SK-N-SH treated with all-trans-retinoic acid at 6 μM for 48 hours (cell line): ENCODE measurements at regions not wholly inside any gene's neighbourhood (a gene's known extent, or its start where the extent isn't known, plus 50 kb on each side); places are given as distances from the start of the nearest gene placed in this dataset.

Experiments used
- RARB ChIP-seq: fragments of 250-450 bp; sonication (Bioruptor Pico); IDR thresholded peaks from 2 replicates; pipeline ENCODE4 v1.8.0; 2021; ENCODE audit warnings: mild to moderate bottlenecking, moderate library complexity
- TCF4 ChIP-seq: fragments of 250-450 bp; sonication (Bioruptor Pico); IDR thresholded peaks from 2 replicates; pipeline ENCODE4 v1.8.0; 2021; ENCODE audit warnings: mild to moderate bottlenecking, moderate library complexity, borderline replicate concordance
- ZNF8 ChIP-seq: fragments of 450-650 bp; formaldehyde crosslinking; IDR thresholded peaks from 2 replicates; pipeline ENCODE4 v1.5.0; 2020; ENCODE audit warnings: mild to moderate bottlenecking, moderate library complexity

GRCh38 chr16:55253987-55254386 lies 70.0 kb upstream of the IRX6 start:
- no peak for TF ChIP-seq ZNF8 (CRISPR knock-in tag)
- TF ChIP-seq TCF4 (CRISPR knock-in tag): no peak
- no peak for TF ChIP-seq RARB (CRISPR knock-in tag)
